GM18505 (cell line): ENCODE measurements at regions not wholly inside any gene's neighbourhood (a gene's known extent, or its start where the extent isn't known, plus 50 kb on each side); places are given as distances from the start of the nearest gene placed in this dataset.

Experiments
- ATAC-seq: cut with Tn5 transposase; IDR thresholded peaks from one replicate; pipeline ENCODE4 v1.9.1; 2021; ENCODE audit not compliant: unreplicated experiment
- POLR2A ChIP-seq: IDR thresholded peaks from 4 replicates; pipeline ENCODE4 v1.6.1; 2011; ENCODE audit warnings: borderline replicate concordance; ENCODE audit not compliant: insufficient read depth, insufficient read length; ENCODE audit errors: extremely low read depth

DNA sequence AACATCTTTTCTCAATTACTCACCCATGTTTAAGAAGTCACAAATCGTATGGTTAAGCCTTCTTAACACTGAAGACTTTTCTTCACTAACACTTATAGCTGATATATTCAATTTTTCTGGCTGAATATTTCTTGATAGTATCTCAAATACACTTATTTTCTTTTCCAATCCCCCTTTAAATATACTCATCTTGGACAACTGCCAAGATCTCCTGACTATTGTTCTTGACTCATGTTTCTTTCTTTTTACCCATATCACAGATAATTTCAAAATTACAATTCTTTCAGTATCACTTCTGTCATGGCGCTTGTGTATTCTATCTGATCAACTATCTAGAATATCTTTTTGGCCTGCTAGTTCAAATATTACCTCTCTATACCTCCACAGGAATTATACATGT, 954.3 kb upstream of the ACVR2A start:
- no peak for TF ChIP-seq POLR2A
- ATAC-seq: no peak

DNA sequence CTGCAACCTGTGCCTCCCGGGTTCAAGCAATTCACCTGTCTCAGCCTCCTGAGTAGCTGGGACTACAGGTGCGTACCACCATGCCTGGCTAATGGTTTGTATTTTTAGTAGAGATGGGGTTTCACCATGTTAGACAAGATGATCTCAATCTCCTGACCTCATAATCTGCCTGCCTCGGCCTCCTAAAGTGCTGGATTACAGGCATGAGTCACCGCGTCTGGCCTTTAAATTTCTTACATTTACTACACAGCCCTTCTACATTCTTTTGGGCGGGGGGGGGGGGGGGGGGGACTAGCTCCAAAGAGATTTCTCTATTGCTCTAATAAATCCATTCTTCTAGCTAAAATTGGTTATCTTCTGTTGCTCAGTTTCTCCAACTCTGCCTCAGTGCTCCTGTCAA, 964.9 kb upstream of the ACVR2A start:
- no peak for ATAC-seq
- TF ChIP-seq POLR2A: no peak

DNA sequence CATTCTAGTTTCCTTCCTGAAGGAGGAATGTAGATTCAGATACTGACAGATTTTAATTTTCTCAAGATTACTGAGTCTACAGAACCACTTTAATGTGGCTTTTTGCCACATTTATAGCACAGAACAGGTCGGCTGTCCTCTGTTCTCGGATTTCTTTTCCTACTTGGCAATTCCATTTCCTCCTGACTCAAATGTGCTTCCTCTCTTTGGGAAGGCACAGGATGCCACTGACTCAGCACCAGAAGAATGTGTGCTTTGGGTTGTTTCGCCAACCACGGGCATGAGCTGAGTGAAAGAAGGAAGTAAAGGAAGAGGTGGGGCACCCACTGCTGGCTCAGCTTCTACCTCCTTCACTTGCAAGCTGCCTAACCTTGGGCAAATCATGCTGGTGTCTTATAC, 970.6 kb upstream of the ACVR2A start:
- TF ChIP-seq POLR2A: no peak
- ATAC-seq: no peak

DNA sequence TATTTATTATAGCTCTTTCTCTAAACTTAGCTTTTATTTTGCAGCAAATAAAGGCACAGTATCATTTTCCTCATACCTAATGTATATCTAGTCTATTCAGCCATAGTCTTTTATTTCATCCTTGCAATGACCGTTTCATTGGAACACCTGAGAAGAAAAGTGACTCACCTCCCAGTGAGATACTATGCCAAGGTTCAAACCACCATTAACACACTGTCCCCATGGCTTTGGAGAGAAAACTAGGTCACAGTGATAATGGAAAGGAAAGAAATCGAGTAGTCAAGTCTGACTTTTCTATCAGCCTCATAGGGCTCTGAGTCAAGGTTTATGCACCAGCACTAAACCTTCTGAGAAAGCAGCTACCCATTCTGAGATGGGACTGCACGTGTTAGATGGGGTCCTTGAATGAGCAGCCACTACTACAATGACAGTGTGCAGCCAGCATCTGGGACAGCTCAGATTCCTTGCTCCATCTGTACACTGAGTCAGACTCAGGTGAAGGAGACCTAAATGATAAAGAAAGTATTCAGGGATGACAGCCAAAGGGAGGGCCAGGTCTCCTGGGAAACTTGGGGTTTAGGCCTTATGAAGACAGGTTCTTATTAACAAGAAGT, 971.1 kb upstream of the ACVR2A start:
- ATAC-seq: no peak
- no peak for TF ChIP-seq POLR2A

DNA sequence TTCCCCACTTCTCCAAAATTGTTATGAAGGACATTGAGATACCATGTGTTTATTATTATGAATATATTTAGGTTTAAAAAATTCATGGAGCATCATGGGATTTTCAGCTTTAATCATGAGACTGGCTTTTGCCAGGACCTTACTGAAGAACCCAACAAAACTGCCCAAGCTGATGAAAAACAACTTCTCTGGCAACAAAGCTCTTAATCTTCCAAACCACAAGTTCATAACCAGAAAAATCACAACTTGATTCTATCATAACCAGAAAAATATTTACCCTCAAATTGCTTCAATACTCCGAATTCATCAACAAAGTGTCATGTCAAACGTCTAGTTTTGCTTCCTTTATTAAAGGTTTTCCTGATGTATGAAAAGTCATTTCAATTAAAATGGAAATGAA, 971.8 kb upstream of the ACVR2A start:
- no peak for ATAC-seq
- no peak for TF ChIP-seq POLR2A

DNA sequence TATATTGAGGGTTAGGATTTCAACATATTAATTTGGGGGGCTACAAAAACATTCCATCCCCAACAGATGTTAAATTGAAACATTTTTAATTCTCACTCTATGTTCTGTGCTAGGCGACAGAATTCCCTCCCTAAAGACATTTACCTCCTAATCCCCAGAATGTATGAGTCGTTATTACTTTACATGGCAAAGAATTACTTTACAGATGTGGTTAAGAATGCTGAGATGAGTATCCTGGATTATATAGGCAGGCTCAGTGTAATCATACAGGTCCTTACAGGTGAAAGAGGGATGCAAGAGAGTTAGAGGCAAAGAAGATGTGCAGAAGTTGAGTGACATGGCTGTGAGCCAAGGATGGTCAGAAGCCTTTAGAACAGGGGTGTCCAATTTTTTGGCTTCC, 974.1 kb upstream of the ACVR2A start:
- ATAC-seq: no peak
- no peak for TF ChIP-seq POLR2A

DNA sequence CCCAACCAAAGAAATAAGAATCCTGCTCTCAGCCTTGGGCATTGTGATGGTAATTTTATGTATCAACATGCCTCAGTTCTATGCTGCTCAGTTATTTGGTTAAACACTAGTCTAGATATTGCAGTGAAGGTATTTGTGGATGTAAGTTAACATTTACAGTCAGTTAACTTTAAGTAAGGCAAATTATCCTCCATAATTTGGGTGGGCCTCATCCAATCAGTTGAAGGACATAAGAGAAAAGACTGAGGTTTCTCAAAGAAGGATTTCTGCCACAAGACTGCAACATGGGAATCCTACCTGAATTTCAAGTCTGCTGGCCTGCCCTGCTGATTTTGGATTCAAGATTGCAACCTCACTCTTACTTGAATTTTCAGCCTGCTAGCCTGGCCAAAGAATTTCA, 975.5 kb upstream of the ACVR2A start:
- TF ChIP-seq POLR2A: no peak
- no peak for ATAC-seq

DNA sequence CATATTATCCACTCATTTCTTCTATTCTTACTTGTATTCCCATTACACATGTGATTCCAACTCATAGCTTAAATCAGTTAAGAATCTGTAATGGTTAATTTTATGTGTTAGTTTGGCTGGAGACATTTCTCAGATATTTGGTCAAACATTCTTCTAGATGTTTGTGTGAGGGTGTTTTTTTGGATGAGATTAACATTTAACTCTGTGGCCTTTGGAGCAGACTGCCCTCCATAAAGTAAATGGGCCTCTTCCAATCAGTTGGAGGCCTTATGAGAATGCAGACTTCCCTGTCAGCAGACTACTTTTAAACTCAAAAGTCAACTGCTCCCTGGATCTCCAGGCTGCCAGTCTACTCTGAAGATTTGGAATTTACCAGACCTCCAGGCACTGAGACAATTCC, 976.8 kb upstream of the ACVR2A start:
- TF ChIP-seq POLR2A: no peak
- no peak for ATAC-seq

DNA sequence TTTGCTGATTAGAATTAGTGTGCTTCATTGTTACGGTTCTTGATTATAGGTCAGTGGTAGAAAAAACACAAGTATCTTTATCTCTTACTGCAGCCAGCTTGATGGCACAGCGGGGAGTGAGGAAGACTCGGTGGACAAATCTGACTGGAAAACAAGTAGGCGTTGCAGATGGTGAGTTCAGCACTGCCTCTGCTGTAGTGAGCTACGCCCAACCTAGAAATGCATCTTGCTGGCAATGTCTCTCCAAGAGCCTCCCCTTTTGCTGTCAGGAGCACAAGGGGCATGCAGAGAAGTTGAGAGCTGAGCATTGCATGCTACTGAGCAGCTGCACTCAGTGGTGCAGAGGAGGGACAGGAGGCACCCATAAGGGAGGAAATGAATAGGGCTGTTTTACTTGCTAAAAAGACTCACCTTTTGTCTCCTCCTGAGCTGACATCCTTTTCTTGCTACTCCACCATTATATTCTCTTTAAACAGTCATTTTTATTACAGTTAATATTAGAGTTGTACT, 977.3 kb upstream of the ACVR2A start:
- no peak for TF ChIP-seq POLR2A
- no peak for ATAC-seq

DNA sequence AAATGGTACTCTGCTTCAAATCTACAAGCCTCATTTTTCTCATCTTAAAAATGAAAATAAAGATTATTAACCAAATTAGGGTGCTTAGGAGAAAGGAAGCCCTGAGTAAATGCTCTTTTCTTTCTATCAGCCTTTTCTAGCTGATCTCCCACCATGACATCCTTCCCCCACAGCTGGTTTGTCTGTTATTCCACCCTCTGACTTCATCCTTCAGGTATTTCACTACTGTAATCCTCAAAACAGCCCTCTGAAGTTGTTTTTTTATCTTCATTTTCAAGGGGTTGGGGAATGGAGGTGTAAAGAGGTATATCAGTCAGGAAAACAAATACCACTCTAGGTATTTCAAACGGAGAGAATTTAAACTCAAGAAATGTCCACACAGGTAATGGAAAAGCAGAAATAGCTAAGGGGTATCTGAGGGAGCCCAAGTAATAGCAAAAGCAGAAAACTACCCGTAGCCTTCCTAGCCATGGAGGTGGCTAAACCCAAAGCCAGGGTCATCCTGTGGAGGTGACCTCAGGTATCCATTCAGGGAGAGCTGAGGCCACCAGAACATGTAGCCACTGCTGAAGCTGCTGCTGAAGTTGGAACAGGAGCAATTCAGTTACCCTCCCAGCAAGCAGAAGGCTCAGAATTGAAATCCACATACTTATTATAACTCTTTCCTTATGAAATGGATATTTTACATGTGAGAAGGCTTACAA, 990.9 kb upstream of the ACVR2A start:
- ATAC-seq: no peak
- TF ChIP-seq POLR2A: no peak

DNA sequence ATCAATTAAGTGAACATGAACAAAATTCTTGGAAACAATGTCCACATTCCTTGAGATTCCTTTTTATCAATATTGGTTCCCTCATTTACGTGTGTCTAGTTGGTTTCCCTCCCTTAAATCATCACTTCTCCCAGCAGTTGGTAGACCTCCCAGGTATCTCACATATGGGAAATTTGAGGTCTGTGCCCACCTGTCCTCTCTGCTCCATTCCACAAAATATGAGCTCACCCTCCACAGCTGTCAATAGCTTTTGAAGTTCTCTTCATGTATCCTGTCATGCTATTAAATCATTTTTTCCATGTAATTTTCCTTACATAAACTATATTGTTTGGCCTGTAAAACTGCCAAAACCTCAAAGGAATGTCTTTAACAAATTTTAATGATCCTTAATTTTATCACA, 992.2 kb upstream of the ACVR2A start:
- no peak for TF ChIP-seq POLR2A
- ATAC-seq: no peak

DNA sequence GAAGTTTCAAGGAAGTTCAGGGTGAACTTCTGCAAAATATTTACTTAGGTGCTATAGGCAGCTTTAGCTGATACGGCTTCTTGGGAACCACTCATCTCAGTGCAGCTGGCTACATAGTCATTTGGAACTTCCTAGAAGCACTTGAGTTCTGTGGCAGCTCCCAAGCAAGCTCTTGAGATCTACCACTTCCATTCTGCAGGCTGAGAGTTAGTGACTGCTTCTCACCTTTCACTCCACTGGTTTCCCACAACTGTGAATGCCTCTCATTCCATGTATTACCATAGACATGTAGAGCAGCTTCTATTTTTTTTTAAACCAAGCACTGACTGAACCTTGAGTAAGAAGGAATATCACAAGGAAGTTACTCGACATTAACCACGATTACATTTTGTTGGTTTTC, 994.1 kb upstream of the ACVR2A start:
- ATAC-seq: no peak
- no peak for TF ChIP-seq POLR2A

DNA sequence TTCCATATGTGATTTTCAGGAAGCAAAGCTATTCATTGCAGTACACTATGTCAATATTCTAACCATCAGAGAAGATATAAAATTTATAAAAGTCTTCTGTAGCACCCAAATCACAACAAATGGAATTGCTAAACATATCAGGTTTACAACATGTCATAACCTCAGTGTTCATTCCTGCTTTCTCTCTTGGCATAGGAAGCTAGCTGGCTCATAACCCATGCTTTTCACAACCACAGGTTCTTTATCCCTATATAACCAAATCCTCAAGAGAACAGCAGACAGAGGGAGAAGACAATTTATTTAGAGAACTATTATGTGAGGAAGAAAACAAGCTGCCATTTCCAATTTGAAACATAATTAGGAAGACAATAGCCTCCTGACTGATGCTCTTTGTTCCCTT, 997.0 kb upstream of the ACVR2A start:
- no peak for TF ChIP-seq POLR2A
- ATAC-seq: no peak

DNA sequence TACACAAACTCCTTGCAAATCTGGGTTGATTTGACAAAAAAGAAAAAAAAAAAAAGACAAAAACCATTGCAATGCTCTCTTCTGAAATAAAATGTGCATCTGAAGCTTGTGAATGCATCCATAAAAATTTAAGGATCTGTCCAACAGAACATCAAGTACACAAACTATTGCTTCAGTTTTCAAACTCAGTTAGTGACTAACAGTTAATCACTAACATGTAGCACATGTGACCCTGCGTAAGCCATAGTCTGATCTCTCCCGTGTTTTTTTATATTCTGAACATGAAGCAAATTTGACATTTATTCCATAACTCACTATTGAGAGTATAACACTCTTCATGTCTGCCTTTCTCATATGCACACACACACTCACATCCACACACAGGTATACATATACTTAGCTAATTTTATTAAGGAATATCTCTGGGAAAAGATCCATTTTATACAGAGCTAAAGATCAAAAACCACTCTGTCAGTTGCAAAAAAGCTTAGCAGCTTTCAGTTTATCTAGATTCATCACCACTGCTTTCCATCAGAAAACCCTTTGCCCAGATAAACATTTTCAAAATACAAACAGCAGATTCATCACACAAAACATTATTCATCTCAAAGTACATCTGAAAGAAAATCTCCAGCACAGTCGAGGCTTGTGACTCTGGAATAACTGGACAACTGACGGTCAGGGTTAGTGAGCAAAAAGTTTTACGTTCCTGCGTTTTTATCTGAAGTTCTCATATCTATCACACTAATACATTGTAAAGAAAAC, 1000.4 kb upstream of the ACVR2A start:
- ATAC-seq: no peak
- TF ChIP-seq POLR2A: no peak
